ENCODE measurements at regions not wholly inside any gene's neighbourhood (a gene's known extent, or its start where the extent isn't known, plus 50 kb on each side); places are given as distances from the start of the nearest gene placed in this dataset.

GRCh38 chr16:60061396-60061795 lies 1327.3 kb upstream of the GOT2 start:
- Histone ChIP-seq H3K4me1 (ENCODE audit: insufficient read depth, low read length) (no peaks in the 10 kb centered on the region), H3K4me2 (ENCODE audit: insufficient read depth, low read length) (no peak overlapping the region), H3K4me3 (ENCODE audit: insufficient read depth, low read length) (no peak overlapping the region), H3K27ac (ENCODE audit: low read depth, low read length) (no peak overlapping the region), H3K79me2 (ENCODE audit: insufficient read depth, low read length) (no peaks in the 10 kb centered on the region), H4K20me1 (ENCODE audit: insufficient read depth, low read length) (no peaks in the 10 kb centered on the region), H3K27me3 (ENCODE audit: insufficient read depth, low read length) (no peaks in the 10 kb centered on the region), H3K36me3 (ENCODE audit: insufficient read depth, low read length) (no peaks in the 10 kb centered on the region), H3K9me3 (ENCODE audit: low read depth, low read length) (no peaks in the 10 kb centered on the region), H2AFZ (ENCODE audit: low read length) (no peak overlapping the region)
- TF ChIP-seq CTCF (IDR thresholded peaks at IDR 0.05; ENCODE audit: extremely low read depth, low read depth, low read length) = no peak
- no peak for DNase-seq (ENCODE audit: insufficient read length, low spot score, missing footprints)

- no peaks in the 10 kb centered on the region for H3K9me3 ChIP-seq (ENCODE audit: low read depth, low read length)
- no peak overlapping the region for H3K27ac ChIP-seq (ENCODE audit: low read depth, low read length)
- no peak overlapping the region for H3K4me2 ChIP-seq (ENCODE audit: insufficient read depth, low read length)
- H3K27me3 ChIP-seq (ENCODE audit: insufficient read depth, low read length) = no peaks in the 10 kb centered on the region
- no peak overlapping the region for H3K4me3 ChIP-seq (ENCODE audit: insufficient read depth, low read length)
- no peak for TF ChIP-seq CTCF (IDR thresholded peaks at IDR 0.05; ENCODE audit: extremely low read depth, low read depth, low read length)
- H2AFZ ChIP-seq (ENCODE audit: low read length) = no peak overlapping the region
- H3K36me3 ChIP-seq (ENCODE audit: insufficient read depth, low read length) = no peaks in the 10 kb centered on the region
- no peaks in the 10 kb centered on the region for H3K4me1 ChIP-seq (ENCODE audit: insufficient read depth, low read length)
- no peak for DNase-seq (ENCODE audit: insufficient read length, low spot score, missing footprints)
- no peaks in the 10 kb centered on the region for H3K79me2 ChIP-seq (ENCODE audit: insufficient read depth, low read length)
- no peaks in the 10 kb centered on the region for H4K20me1 ChIP-seq (ENCODE audit: insufficient read depth, low read length)
These were observed 1326.6 kb upstream of the GOT2 start for GRCh38 chr16:60060731-60061130.

- Histone ChIP-seq H2AFZ (ENCODE audit: low read length) (no peak overlapping the region), H3K27me3 (ENCODE audit: insufficient read depth, low read length) (no peaks in the 10 kb centered on the region)
These were observed 1325.0 kb upstream of the GOT2 start for GRCh38 chr16:60059141-60059540.

GRCh38 chr16:60041671-60042070 lies 1307.6 kb upstream of the GOT2 start:
- DNase-seq (ENCODE audit: insufficient read length, low spot score, missing footprints) = no peak
- no peak overlapping the region for H3K4me3 ChIP-seq (ENCODE audit: insufficient read depth, low read length)
- H4K20me1 ChIP-seq (ENCODE audit: insufficient read depth, low read length) = no peaks in the 10 kb centered on the region
- H2AFZ ChIP-seq (ENCODE audit: low read length) = no peak overlapping the region
- H3K27ac ChIP-seq (ENCODE audit: low read depth, low read length) = no peak overlapping the region
- no peaks in the 10 kb centered on the region for H3K4me1 ChIP-seq (ENCODE audit: insufficient read depth, low read length)
- H3K4me2 ChIP-seq (ENCODE audit: insufficient read depth, low read length) = no peak overlapping the region
- no peaks in the 10 kb centered on the region for H3K9me3 ChIP-seq (ENCODE audit: low read depth, low read length)
- no peaks in the 10 kb centered on the region for H3K79me2 ChIP-seq (ENCODE audit: insufficient read depth, low read length)
- no peak for TF ChIP-seq CTCF (IDR thresholded peaks at IDR 0.05; ENCODE audit: extremely low read depth, low read depth, low read length)
- no peaks in the 10 kb centered on the region for H3K36me3 ChIP-seq (ENCODE audit: insufficient read depth, low read length)
- H3K27me3 ChIP-seq (ENCODE audit: insufficient read depth, low read length) = no peaks in the 10 kb centered on the region

More at GRCh38 chr16:60059141-60059540, 1325.0 kb upstream of the GOT2 start:
- Histone ChIP-seq H3K79me2 (ENCODE audit: insufficient read depth, low read length) (no peaks in the 10 kb centered on the region), H3K9me3 (ENCODE audit: low read depth, low read length) (no peaks in the 10 kb centered on the region), H3K27ac (ENCODE audit: low read depth, low read length) (no peak overlapping the region), H4K20me1 (ENCODE audit: insufficient read depth, low read length) (no peaks in the 10 kb centered on the region), H3K4me2 (ENCODE audit: insufficient read depth, low read length) (no peak overlapping the region), H3K36me3 (ENCODE audit: insufficient read depth, low read length) (no peaks in the 10 kb centered on the region), H3K4me1 (ENCODE audit: insufficient read depth, low read length) (no peaks in the 10 kb centered on the region), H3K4me3 (ENCODE audit: insufficient read depth, low read length) (no peak overlapping the region)
- no peak for TF ChIP-seq CTCF (IDR thresholded peaks at IDR 0.05; ENCODE audit: extremely low read depth, low read depth, low read length)
- no peak for DNase-seq (ENCODE audit: insufficient read length, low spot score, missing footprints)
